ENCODE measurements at regions not wholly inside any gene's neighbourhood (a gene's known extent, or its start where the extent isn't known, plus 50 kb on each side); places are given as distances from the start of the nearest gene placed in this dataset.
"Not testable (repeated sequence)": the region's sequence is repeated elsewhere in the genome, so short reads cannot be mapped to it uniquely, and the experiment has no call there.

- no peaks in the 10 kb centered on the region for H3K4me1 Mint-ChIP-seq
- H3K27ac Mint-ChIP-seq: no peak overlapping the region
- DNase-seq: no peak
- H3K4me3 Mint-ChIP-seq: no peak overlapping the region
- ATAC-seq: no peak
- peaks cover 18% of the 10 kb centered on the region for H3K9me3 Mint-ChIP-seq (ENCODE audit: low read depth)
- no peaks in the 10 kb centered on the region for H3K27me3 Mint-ChIP-seq
- H3K36me3 Mint-ChIP-seq: no peaks in the 10 kb centered on the region
- CTCF ChIA-PET: no interaction called here
Observed at GRCh38 chr2:5021136-5021535, 671.0 kb upstream of the SOX11 start.

GRCh38 chr2:5022061-5022460 is 670.1 kb upstream of the SOX11 start:
- no peaks in the 10 kb centered on the region for H3K27me3 Mint-ChIP-seq
- peaks cover 23% of the 10 kb centered on the region for H3K9me3 Mint-ChIP-seq (ENCODE audit: low read depth)
- CTCF ChIA-PET: no interaction called here
- H3K4me1 Mint-ChIP-seq: no peaks in the 10 kb centered on the region
- ATAC-seq (no peak), DNase-seq (no peak)
- no peaks in the 10 kb centered on the region for H3K36me3 Mint-ChIP-seq
- no peak overlapping the region for H3K4me3 Mint-ChIP-seq
- H3K27ac Mint-ChIP-seq: no peak overlapping the region

GRCh38 chr2:5022708-5023635 is 669.2 kb upstream of the SOX11 start:
- H3K27ac Mint-ChIP-seq, H3K4me1 Mint-ChIP-seq, H3K27me3 Mint-ChIP-seq, H3K36me3 Mint-ChIP-seq, H3K4me3 Mint-ChIP-seq, CTCF ChIA-PET, DNase-seq, ATAC-seq: not testable (repeated sequence)
- H3K9me3 Mint-ChIP-seq (ENCODE audit: low read depth): peaks cover 23% of the 10 kb centered on the region

- ATAC-seq: no peak
- CTCF ChIA-PET: no interaction called here
- H3K27me3 Mint-ChIP-seq: no peaks in the 10 kb centered on the region
- no peak overlapping the region for H3K27ac Mint-ChIP-seq
- DNase-seq: no peak
- no peaks in the 10 kb centered on the region for H3K4me1 Mint-ChIP-seq
- peaks cover 27% of the 10 kb centered on the region for H3K9me3 Mint-ChIP-seq (ENCODE audit: low read depth)
- no peak overlapping the region for H3K4me3 Mint-ChIP-seq
- H3K36me3 Mint-ChIP-seq: no peaks in the 10 kb centered on the region
Observed at GRCh38 chr2:5026571-5027234, 665.5 kb upstream of the SOX11 start.

GRCh38 chr2:5035057-5035488 is 657.1 kb upstream of the SOX11 start:
- ATAC-seq: no peak
- no peak overlapping the region for H3K4me3 Mint-ChIP-seq

GRCh38 chr2:5036256-5036655 is 655.9 kb upstream of the SOX11 start:
- Mint-ChIP-seq H3K4me1 (no peaks in the 10 kb centered on the region), H3K36me3 (no peaks in the 10 kb centered on the region), H3K4me3 (no peak overlapping the region), H3K9me3 (ENCODE audit: low read depth) (peaks cover 4% of the 10 kb centered on the region), H3K27me3 (no peaks in the 10 kb centered on the region), H3K27ac (no peak overlapping the region)
- CTCF ChIA-PET: no interaction called here
- DNase-seq (no peak), ATAC-seq (no peak)

More at GRCh38 chr2:5035057-5035488, 657.1 kb upstream of the SOX11 start:
- Mint-ChIP-seq H3K27ac (no peak overlapping the region), H3K27me3 (no peaks in the 10 kb centered on the region), H3K36me3 (no peaks in the 10 kb centered on the region), H3K4me1 (no peaks in the 10 kb centered on the region), H3K9me3 (ENCODE audit: low read depth) (peaks cover 4% of the 10 kb centered on the region)
- CTCF ChIA-PET: no interaction called here
- no peak for DNase-seq

GRCh38 chr2:5039241-5039975 is 652.8 kb upstream of the SOX11 start:
- Mint-ChIP-seq H3K4me3 (no peak overlapping the region), H3K36me3 (no peaks in the 10 kb centered on the region), H3K27me3 (no peaks in the 10 kb centered on the region), H3K9me3 (ENCODE audit: low read depth) (peaks cover 3% of the 10 kb centered on the region), H3K27ac (no peak overlapping the region), H3K4me1 (no peaks in the 10 kb centered on the region)
- CTCF ChIA-PET: no interaction called here
- no peak for DNase-seq
- ATAC-seq: no peak

GRCh38 chr2:5040571-5040970 is 651.6 kb upstream of the SOX11 start:
- CTCF ChIA-PET: no interaction called here
- H3K9me3 Mint-ChIP-seq (ENCODE audit: low read depth): peaks cover 6% of the 10 kb centered on the region
- no peak overlapping the region for H3K27ac Mint-ChIP-seq
- H3K27me3 Mint-ChIP-seq: no peaks in the 10 kb centered on the region
- H3K36me3 Mint-ChIP-seq: no peaks in the 10 kb centered on the region
- H3K4me3 Mint-ChIP-seq: no peak overlapping the region
- ATAC-seq (no peak), DNase-seq (no peak)
- H3K4me1 Mint-ChIP-seq: no peaks in the 10 kb centered on the region

GRCh38 chr2:5041501-5041900 is 650.7 kb upstream of the SOX11 start:
- no peak for DNase-seq
- no peaks in the 10 kb centered on the region for H3K27me3 Mint-ChIP-seq
- peaks cover 6% of the 10 kb centered on the region for H3K9me3 Mint-ChIP-seq (ENCODE audit: low read depth)
- no peak overlapping the region for H3K27ac Mint-ChIP-seq
- no peaks in the 10 kb centered on the region for H3K4me1 Mint-ChIP-seq
- no peak overlapping the region for H3K4me3 Mint-ChIP-seq
- no peaks in the 10 kb centered on the region for H3K36me3 Mint-ChIP-seq
- ATAC-seq: no peak
- CTCF ChIA-PET: no interaction called here

GRCh38 chr2:5042666-5043440 is 649.3 kb upstream of the SOX11 start:
- no peak overlapping the region for H3K27ac Mint-ChIP-seq
- CTCF ChIA-PET: no interaction called here
- ATAC-seq (no peak), DNase-seq (no peak)
- no peaks in the 10 kb centered on the region for H3K36me3 Mint-ChIP-seq
- H3K4me3 Mint-ChIP-seq: no peak overlapping the region
- H3K9me3 Mint-ChIP-seq (ENCODE audit: low read depth): peaks cover 6% of the 10 kb centered on the region
- no peaks in the 10 kb centered on the region for H3K27me3 Mint-ChIP-seq
- H3K4me1 Mint-ChIP-seq: no peaks in the 10 kb centered on the region

GRCh38 chr2:5051300-5051699 is 640.9 kb upstream of the SOX11 start:
- Mint-ChIP-seq H3K9me3 (ENCODE audit: low read depth) (peaks cover 12% of the 10 kb centered on the region), H3K27me3 (no peaks in the 10 kb centered on the region), H3K27ac (no peak overlapping the region), H3K4me3 (no peak overlapping the region), H3K4me1 (no peaks in the 10 kb centered on the region), H3K36me3 (no peaks in the 10 kb centered on the region)
- no peak for ATAC-seq
- no peak for DNase-seq
- CTCF ChIA-PET: no interaction called here

- H3K9me3 Mint-ChIP-seq (ENCODE audit: low read depth): peaks cover 14% of the 10 kb centered on the region
- DNase-seq: no peak
- no peaks in the 10 kb centered on the region for H3K36me3 Mint-ChIP-seq
- no peak overlapping the region for H3K4me3 Mint-ChIP-seq
- no peaks in the 10 kb centered on the region for H3K27me3 Mint-ChIP-seq
- no peak overlapping the region for H3K27ac Mint-ChIP-seq
- CTCF ChIA-PET: no interaction called here
- no peak for ATAC-seq
- H3K4me1 Mint-ChIP-seq: no peaks in the 10 kb centered on the region
Observed at GRCh38 chr2:5052905-5053304, 639.3 kb upstream of the SOX11 start.

- Mint-ChIP-seq H3K9me3 (ENCODE audit: low read depth) (peaks cover 6% of the 10 kb centered on the region), H3K4me1 (no peaks in the 10 kb centered on the region), H3K27ac (no peak overlapping the region), H3K27me3 (no peaks in the 10 kb centered on the region), H3K36me3 (no peaks in the 10 kb centered on the region), H3K4me3 (no peak overlapping the region)
- CTCF ChIA-PET: no interaction called here
- no peak for DNase-seq
- ATAC-seq: no peak
Observed at GRCh38 chr2:5057891-5058351, 634.3 kb upstream of the SOX11 start.
